Transverse colon (tissue), 4 donors: ENCODE measurements at regions not wholly inside any gene's neighbourhood (a gene's known extent, or its start where the extent isn't known, plus 50 kb on each side); places are given as distances from the start of the nearest gene placed in this dataset.

Source experiments
- DNase-seq: peaks from one replicate; pipeline ENCODE4 v3.0.0-alpha.2; 2019
- H3K27ac ChIP-seq, 4 donors: fragments of 200-600 bp; sonication (generic); 2 replicates each; pipeline ENCODE4 v1.5.1; 2016 to 2018; ENCODE audit warnings: inconsistent platforms in 4 of 4
- H3K27me3 ChIP-seq: fragments of 200-600 bp; sonication (generic); 2 replicates; pipeline ENCODE4 v1.5.1; 2017; ENCODE audit warnings: inconsistent platforms
- H3K36me3 ChIP-seq, 4 donors: fragments of 200-600 bp; sonication (generic); 2 replicates each; pipeline ENCODE4 v1.5.1; 2017 to 2019; ENCODE audit warnings: inconsistent platforms in 4 of 4
- H3K4me1 ChIP-seq, 4 donors: fragments of 200-600 bp; sonication (generic); 2 replicates each; pipeline ENCODE4 v1.5.1; 2017 to 2020; ENCODE audit warnings: inconsistent platforms in 4 of 4
- H3K4me3 ChIP-seq, 4 donors: fragments of 200-600 bp; sonication (generic); 1 replicate in 1 of 4; 2 replicates in 3 of 4; pipeline versions ENCODE4 v1.5.1 to v1.6.1; 2017 to 2019; ENCODE audit warnings: inconsistent platforms in 4 of 4
- H3K9me3 ChIP-seq, 2 donors: fragments of 200-600 bp; sonication (generic); 2 replicates each; pipeline ENCODE4 v1.5.1; 2017 to 2019; ENCODE audit warnings: inconsistent platforms in 2 of 2
- CTCF ChIP-seq, 5 experiments: fragments of 200-600 bp in 3 of 5; fragments of 450-650 bp in 2 of 5; sonication (generic) in 3 of 5; IDR thresholded peaks; 1 replicate in 2 of 5; 2 replicates in 3 of 5; pipeline ENCODE4 v1.5.1; 2016 to 2017; ENCODE audit warnings: antibody characterized with exemption in 5 of 5, inconsistent platforms in 3 of 5, mild to moderate bottlenecking in 2 of 5, moderate library complexity in 1 of 5
- EP300 ChIP-seq: sonication (generic); formaldehyde crosslinking; IDR thresholded peaks from one replicate; pipeline ENCODE4 v1.6.1; 2017; ENCODE audit warnings: antibody characterized with exemption, low read depth
- POLR2A ChIP-seq: fragments of 450-650 bp; IDR thresholded peaks from one replicate; pipeline ENCODE4 v1.6.1; 2016; ENCODE audit warnings: antibody characterized with exemption, mild to moderate bottlenecking, moderate library complexity
- POLR2AphosphoS5 ChIP-seq, 3 donors: sonication (generic); formaldehyde crosslinking; IDR thresholded peaks; one replicate each; pipeline ENCODE4 v1.6.1; 2016; ENCODE audit warnings: antibody characterized with exemption in 3 of 3
- WGBS, 2 donors: methylation state at CpG; one replicate each; pipeline ENCODE4 v1.1.5; 2018; ENCODE audit warnings: low coverage in 1 of 2; 5-methylcytosine and 5-hydroxymethylcytosine counted together
- in situ Hi-C, 4 donors: fragments of 200-750 bp; cut with MboI; loops; one replicate each; pipeline versions ENCODE4 v1.15.0 to v1.15.1; 2017; ENCODE audit warnings: low sequenced_read_pairs in 3 of 4, low pct_ligation_motif_present in 1 of 4, low pct_unique_long_range_greater_than_20kb in 1 of 4
- intact Hi-C: fragments of 100-400 bp; cut with DNase I; formaldehyde crosslinking; loops from one replicate; pipeline ENCODE4 v1.15.1; 2023; ENCODE audit warnings: low total_unique reads

GRCh38 chr3:177318559-177318958 is 121.3 kb upstream of the TBL1XR1 start:
- TF ChIP-seq CTCF (IDR thresholded peaks at IDR 0.05), result no peak
- TF ChIP-seq EP300, result no peak
- no peak for TF ChIP-seq POLR2AphosphoS5 (IDR thresholded peaks at IDR 0.05)
- no peak for TF ChIP-seq POLR2A
- H3K4me3 ChIP-seq, result no peak overlapping the region
- no peaks in the 10 kb centered on the region for H3K27me3 ChIP-seq
- H3K27ac ChIP-seq, result no peak overlapping the region
- in situ Hi-C loops, result no loop called here
- WGBS, 2 donors, result 97 to 100% methylated on average over 1 of the region's 1 CpG
- no peaks in the 10 kb centered on the region for H3K9me3 ChIP-seq
- H3K36me3 ChIP-seq, result no peaks in the 10 kb centered on the region
- intact Hi-C loops, result no loop called here
- peaks cover 0 to 14% (median 8%) of the 10 kb centered on the region in 4 donors for H3K4me1 ChIP-seq
- DNase-seq, result no peak

GRCh38 chr3:177320765-177321247 is 123.5 kb upstream of the TBL1XR1 start:
- Histone ChIP-seq H3K9me3 (no peaks in the 10 kb centered on the region), H3K36me3 (no peaks in the 10 kb centered on the region), H3K4me1 (peaks cover 0 to 14% (median 8%) of the 10 kb centered on the region in 4 donors), H3K27me3 (no peaks in the 10 kb centered on the region), H3K4me3 (no peak overlapping the region), H3K27ac (no peak overlapping the region)
- intact Hi-C loops, result no loop called here
- WGBS, 2 donors, result 53 to 58% methylated on average over 3 to 4 of the region's 4 CpGs
- TF ChIP-seq CTCF (IDR thresholded peaks at IDR 0.05) (no peak), POLR2A (no peak), POLR2AphosphoS5 (IDR thresholded peaks at IDR 0.05) (no peak), EP300 (no peak)
- DNase-seq, result no peak
- in situ Hi-C loops, result no loop called here

- in situ Hi-C loops, result no loop called here
- intact Hi-C loops, result no loop called here
- DNase-seq, result no peak
- H3K36me3 ChIP-seq, result no peaks in the 10 kb centered on the region
- no peak for TF ChIP-seq POLR2A
- no peak for TF ChIP-seq EP300
- TF ChIP-seq CTCF (IDR thresholded peaks at IDR 0.05), result no peak
- no peak for TF ChIP-seq POLR2AphosphoS5 (IDR thresholded peaks at IDR 0.05)
- H3K9me3 ChIP-seq, result no peaks in the 10 kb centered on the region
- H3K4me3 ChIP-seq, result no peak overlapping the region
- peaks cover 0 to 14% (median 8%) of the 10 kb centered on the region in 4 donors for H3K4me1 ChIP-seq
- no peaks in the 10 kb centered on the region for H3K27me3 ChIP-seq
- no peak overlapping the region for H3K27ac ChIP-seq
- 76 to 89% methylated on average over 6 of the region's 6 CpGs for WGBS, 2 donors
Measured at GRCh38 chr3:177321819-177322218, 124.5 kb upstream of the TBL1XR1 start.

GRCh38 chr3:177322881-177323280 is 125.6 kb upstream of the TBL1XR1 start:
- Histone ChIP-seq H3K36me3 (no peaks in the 10 kb centered on the region), H3K4me1 (peaks cover 0 to 14% (median 8%) of the 10 kb centered on the region in 4 donors), H3K9me3 (no peaks in the 10 kb centered on the region), H3K4me3 (no peak overlapping the region), H3K27ac (no peak overlapping the region), H3K27me3 (no peaks in the 10 kb centered on the region)
- TF ChIP-seq EP300 (no peak), POLR2AphosphoS5 (IDR thresholded peaks at IDR 0.05) (no peak), CTCF (IDR thresholded peaks at IDR 0.05) (no peak), POLR2A (no peak)
- 91 to 96% methylated on average over 7 to 10 of the region's 10 CpGs for WGBS, 2 donors
- intact Hi-C loops (no loop called here), in situ Hi-C loops (no loop called here)
- DNase-seq, result no peak
